Nephron progenitor cell (in vitro differentiated cells): ENCODE measurements at regions not wholly inside any gene's neighbourhood (a gene's known extent, or its start where the extent isn't known, plus 50 kb on each side); places are given as distances from the start of the nearest gene placed in this dataset.

Source experiments
- DNase-seq: peaks from one replicate; pipeline ENCODE4 v3.0.0; 2021
- H3K27ac Mint-ChIP-seq: 2 replicates; pipeline ENCODE4 v1.8.0; 2021; ENCODE audit warnings: mild to moderate bottlenecking, moderate library complexity, mixed read lengths
- H3K27me3 Mint-ChIP-seq: 2 replicates; pipeline ENCODE4 v1.8.0; 2021; ENCODE audit warnings: mild to moderate bottlenecking, low read depth, mixed read lengths; ENCODE audit not compliant: poor library complexity
- H3K36me3 Mint-ChIP-seq: 2 replicates; pipeline ENCODE4 v1.8.0; 2021; ENCODE audit warnings: low read depth, mixed read lengths
- H3K4me1 Mint-ChIP-seq: 2 replicates; pipeline ENCODE4 v1.8.0; 2021; ENCODE audit warnings: mixed read lengths
- H3K4me3 Mint-ChIP-seq: 2 replicates; pipeline ENCODE4 v1.8.0; 2021; ENCODE audit warnings: mild to moderate bottlenecking, moderate library complexity, mixed read lengths
- H3K9me3 Mint-ChIP-seq: 2 replicates; pipeline ENCODE4 v1.8.0; 2021; ENCODE audit warnings: mild to moderate bottlenecking, moderate library complexity, mixed read lengths
- CTCF ChIP-seq: fragments of 200-600 bp; sonication (generic); IDR thresholded peaks from 2 replicates; pipeline ENCODE4 v1.5.0; 2021; ENCODE audit warnings: antibody characterized with exemption

- peaks cover 39% of the 10 kb centered on the region for H3K4me1 Mint-ChIP-seq
- H3K36me3 Mint-ChIP-seq, result no peaks in the 10 kb centered on the region
- H3K9me3 Mint-ChIP-seq, result no peaks in the 10 kb centered on the region
- H3K27me3 Mint-ChIP-seq, result peaks cover 9% of the 10 kb centered on the region
- no peak overlapping the region for H3K4me3 Mint-ChIP-seq
- TF ChIP-seq CTCF, result no peak
- H3K27ac Mint-ChIP-seq, result peak overlapping the region; percentile 95
- no peak for DNase-seq
Observed at GRCh38 chr7:101693498-101694091, 64.5 kb upstream of the MYL10 start.

GRCh38 chr7:101698964-101699363 lies 69.9 kb upstream of the MYL10 start:
- H3K9me3 Mint-ChIP-seq, result no peaks in the 10 kb centered on the region
- H3K27ac Mint-ChIP-seq, result peak overlapping the region; percentile 98
- DNase-seq, result no peak

DNA sequence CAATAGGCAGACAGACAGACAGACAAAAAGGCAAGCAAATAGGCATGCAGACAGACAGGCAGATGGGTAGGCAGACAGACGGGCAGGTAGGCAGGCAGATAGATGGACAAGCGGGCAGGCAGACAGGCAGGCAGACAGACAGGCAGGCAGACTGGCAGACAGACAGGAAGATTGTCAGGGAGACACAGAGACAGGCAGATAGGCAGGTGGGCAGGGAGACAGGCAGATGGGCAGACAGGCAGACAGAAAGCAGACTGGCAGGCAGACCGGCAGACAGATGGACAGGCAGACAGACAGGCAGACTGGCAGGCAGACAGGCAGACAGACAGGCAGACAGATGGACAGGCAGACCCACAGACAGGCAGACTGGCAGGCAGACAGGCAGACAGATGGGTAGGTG lies 70.3 kb upstream of the MYL10 start:
- peaks cover 41% of the 10 kb centered on the region for H3K4me1 Mint-ChIP-seq
- no peak for DNase-seq
- H3K27ac Mint-ChIP-seq, result peak overlapping the region; percentile 98
- peaks cover 12% of the 10 kb centered on the region for H3K27me3 Mint-ChIP-seq
- H3K9me3 Mint-ChIP-seq, result no peaks in the 10 kb centered on the region
- H3K4me3 Mint-ChIP-seq, result peak overlapping the region; percentile 63
- TF ChIP-seq CTCF, result no peak
- H3K36me3 Mint-ChIP-seq, result no peaks in the 10 kb centered on the region

More at GRCh38 chr7:101698964-101699363, 69.9 kb upstream of the MYL10 start:
- Mint-ChIP-seq H3K4me3 (peak overlapping the region; percentile 63), H3K36me3 (no peaks in the 10 kb centered on the region), H3K4me1 (peaks cover 42% of the 10 kb centered on the region), H3K27me3 (peaks cover 12% of the 10 kb centered on the region)
- TF ChIP-seq CTCF, result no peak

- H3K27ac Mint-ChIP-seq, result peak overlapping the region; percentile 98
- no peak for TF ChIP-seq CTCF
- peaks cover 41% of the 10 kb centered on the region for H3K4me1 Mint-ChIP-seq
- peak overlapping the region; percentile 66 for H3K4me3 Mint-ChIP-seq
- H3K9me3 Mint-ChIP-seq, result no peaks in the 10 kb centered on the region
- peak; percentile 39 for DNase-seq
- H3K36me3 Mint-ChIP-seq, result no peaks in the 10 kb centered on the region
- H3K27me3 Mint-ChIP-seq, result peaks cover 12% of the 10 kb centered on the region
Observed at GRCh38 chr7:101699881-101700823, 71.1 kb upstream of the MYL10 start.

GRCh38 chr7:101701153-101701794 lies 72.2 kb upstream of the MYL10 start:
- Mint-ChIP-seq H3K27me3 (peaks cover 12% of the 10 kb centered on the region), H3K4me3 (peak overlapping the region; percentile 18), H3K36me3 (no peaks in the 10 kb centered on the region), H3K9me3 (no peaks in the 10 kb centered on the region), H3K4me1 (peaks cover 39% of the 10 kb centered on the region), H3K27ac (peak overlapping the region; percentile 20)
- no peak for DNase-seq
- TF ChIP-seq CTCF, result no peak
